HG02678 (cell line): ENCODE measurements at regions not wholly inside any gene's neighbourhood (a gene's known extent, or its start where the extent isn't known, plus 50 kb on each side); places are given as distances from the start of the nearest gene placed in this dataset.

Experiments
- ATAC-seq: cut with Tn5 transposase; IDR thresholded peaks from one replicate; pipeline ENCODE4 v1.9.1; 2021; ENCODE audit warnings: mild to moderate bottlenecking, moderate library complexity; ENCODE audit not compliant: unreplicated experiment

DNA sequence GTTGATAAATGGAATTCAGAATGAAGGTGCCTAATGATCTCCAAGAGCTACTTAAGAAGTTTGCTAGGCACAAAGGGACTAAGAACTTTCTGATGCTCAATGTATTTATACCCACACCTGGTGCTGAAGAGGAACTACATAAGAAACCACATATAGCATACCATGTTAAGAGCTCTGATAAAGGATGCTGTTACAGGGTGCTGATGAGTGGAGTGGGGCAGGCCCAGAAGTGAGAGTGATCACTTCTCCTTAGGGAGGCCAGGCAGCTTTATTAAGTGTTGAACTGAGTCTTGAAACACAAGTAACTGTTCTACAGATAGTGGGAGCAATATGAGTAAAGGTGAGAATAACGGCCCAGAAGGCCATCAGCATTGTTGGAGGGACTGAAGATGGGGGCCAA is 68.3 kb upstream of the CHRDL1 start:
- no peak for ATAC-seq

DNA sequence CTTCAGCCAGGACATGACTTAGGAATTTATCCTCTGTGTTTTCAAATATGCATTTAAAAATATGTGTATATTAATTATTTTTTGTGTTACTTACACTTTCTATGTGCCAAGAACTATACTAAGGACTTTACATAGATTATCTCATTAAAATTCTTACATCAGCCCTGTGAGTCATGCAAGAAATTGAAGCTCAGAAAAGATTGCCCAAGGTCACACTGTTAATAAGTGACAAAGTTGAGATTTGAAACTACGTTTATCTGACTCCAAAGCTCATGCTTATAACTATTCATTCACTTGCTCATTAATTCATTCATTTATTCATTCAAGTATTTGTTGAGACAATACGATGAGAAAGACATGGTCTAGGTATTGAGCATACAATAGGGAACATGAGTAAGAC is 62.9 kb upstream of the CHRDL1 start:
- no peak for ATAC-seq

DNA sequence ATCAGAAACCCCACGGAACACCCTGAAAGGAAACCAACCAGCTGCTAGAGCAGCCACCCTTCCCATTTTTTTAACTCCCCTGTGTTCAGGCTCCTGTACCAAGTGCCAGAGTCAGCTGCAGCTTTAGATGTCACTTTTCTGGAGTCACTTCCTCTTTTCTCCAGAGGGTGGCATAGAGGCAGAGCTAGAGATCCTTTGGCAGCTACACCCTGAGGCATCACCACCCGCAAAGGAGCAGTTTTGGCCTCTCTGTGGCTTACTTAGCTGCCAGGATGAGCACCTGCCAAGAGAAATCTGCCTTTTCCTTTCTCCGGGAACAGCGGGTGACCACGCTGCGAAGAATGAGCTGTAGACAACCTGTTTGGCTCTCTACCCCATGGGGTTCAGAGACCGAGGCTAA is 58.0 kb upstream of the CHRDL1 start:
- no peak for ATAC-seq

DNA sequence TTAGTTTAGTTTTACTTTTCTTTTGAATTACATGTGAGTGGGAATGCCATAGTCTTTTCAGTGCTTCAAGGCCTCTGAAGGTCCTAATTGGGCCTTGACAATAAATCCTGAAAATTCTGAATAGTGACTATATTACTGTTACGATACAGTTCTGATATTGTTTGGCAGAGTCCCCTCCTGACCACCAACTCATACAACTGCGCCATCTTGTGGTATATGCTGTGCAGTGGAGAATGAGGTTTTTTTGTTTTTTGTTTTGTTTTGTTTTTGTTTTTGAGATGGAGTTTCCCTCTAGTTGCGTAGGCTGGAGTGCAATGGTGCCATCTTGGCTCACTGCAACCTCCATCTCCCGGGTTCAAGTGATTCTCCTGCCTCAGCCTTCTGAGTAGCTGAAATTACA is 56.6 kb upstream of the CHRDL1 start:
- ATAC-seq = no peak

DNA sequence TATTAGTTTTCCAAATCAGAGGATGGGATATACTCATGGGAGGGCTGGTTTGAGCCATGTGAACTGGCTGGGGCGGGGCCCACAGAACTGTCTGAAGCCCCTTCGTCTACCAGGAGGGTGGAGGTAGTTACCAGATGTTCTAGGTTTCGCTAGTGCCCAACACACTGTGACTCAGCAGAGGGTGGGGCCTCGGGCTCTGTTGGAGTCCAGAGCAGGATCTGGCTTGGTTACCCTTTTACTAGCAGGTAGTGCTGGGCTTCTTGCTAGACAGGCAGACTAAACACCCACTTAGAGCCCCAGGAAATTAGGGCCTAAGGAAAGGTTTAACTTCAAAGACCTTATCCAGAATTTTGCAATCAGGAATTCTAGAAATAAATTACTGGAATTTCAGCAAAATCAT is 56.2 kb upstream of the CHRDL1 start:
- ATAC-seq = no peak

DNA sequence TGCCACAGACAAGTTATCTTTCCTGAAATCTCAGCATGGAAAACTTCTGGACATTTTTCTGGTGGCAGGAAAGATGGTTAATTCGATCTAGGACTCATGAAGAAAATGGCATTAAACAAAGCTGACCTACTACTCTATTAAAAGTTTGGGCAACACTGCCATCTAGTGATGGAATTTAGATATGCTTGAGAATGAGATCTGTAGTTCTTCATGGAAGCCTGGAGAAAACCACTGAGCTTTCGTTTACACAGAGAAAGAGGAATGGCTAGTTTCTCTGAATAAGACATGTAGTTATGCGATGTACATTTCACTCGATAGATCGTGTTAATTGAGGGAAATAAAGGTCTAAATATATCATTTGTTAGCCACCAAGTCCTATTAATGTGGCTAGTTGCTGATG is 51.7 kb upstream of the CHRDL1 start:
- peak; percentile 77 for ATAC-seq

DNA sequence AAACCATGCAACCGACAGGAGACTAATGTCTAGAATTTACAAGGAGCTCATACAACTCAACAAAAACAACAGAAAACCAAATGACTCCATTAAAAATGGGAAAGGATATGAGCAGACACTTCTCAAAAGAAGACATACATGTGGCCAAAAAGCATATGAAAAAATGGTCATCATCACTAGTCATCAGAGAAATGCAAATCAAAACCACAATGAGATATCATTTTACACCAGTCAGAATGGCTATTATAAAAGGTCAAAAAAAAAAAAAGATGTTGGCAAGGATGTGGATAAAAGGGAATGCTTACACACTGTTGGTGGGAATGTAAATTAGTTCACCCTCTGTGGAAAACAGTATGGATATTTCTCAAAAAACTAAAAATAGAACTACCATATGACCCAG is 50.5 kb upstream of the CHRDL1 start:
- ATAC-seq = no peak
